ENCODE measurements at regions not wholly inside any gene's neighbourhood (a gene's known extent, or its start where the extent isn't known, plus 50 kb on each side); places are given as distances from the start of the nearest gene placed in this dataset.
"Not testable (repeated sequence)": the region's sequence is repeated elsewhere in the genome, so short reads cannot be mapped to it uniquely, and the experiment has no call there.

- DNase-seq (ENCODE audit: low spot score) = no peak
Measured at GRCh38 chr7:54390565-54390964, 151.6 kb upstream of the VSTM2A start.

- DNase-seq (ENCODE audit: low spot score) = no peak
Measured at GRCh38 chr7:54392935-54393334, 149.2 kb upstream of the VSTM2A start.

- DNase-seq (ENCODE audit: low spot score) = no peak
Measured at GRCh38 chr7:54394834-54395233, 147.3 kb upstream of the VSTM2A start.

GRCh38 chr7:54397836-54398612, 144.2 kb upstream of the VSTM2A start:
- DNase-seq (ENCODE audit: low spot score) = no peak

GRCh38 chr7:54398863-54399262, 143.3 kb upstream of the VSTM2A start:
- no peak for DNase-seq (ENCODE audit: low spot score)

- DNase-seq (ENCODE audit: low spot score) = no peak
Measured at GRCh38 chr7:54409917-54410316, 132.3 kb upstream of the VSTM2A start.

- no peak for DNase-seq (ENCODE audit: low spot score)
Measured at GRCh38 chr7:54416678-54417077, 125.5 kb upstream of the VSTM2A start.

- no peak for DNase-seq (ENCODE audit: low spot score)
Measured at GRCh38 chr7:54419209-54419608, 123.0 kb upstream of the VSTM2A start.

GRCh38 chr7:54426406-54426805, 115.8 kb upstream of the VSTM2A start:
- no peak for DNase-seq (ENCODE audit: low spot score)

GRCh38 chr7:54429111-54429510, 113.1 kb upstream of the VSTM2A start:
- DNase-seq (ENCODE audit: low spot score) = no peak

- DNase-seq (ENCODE audit: low spot score) = no peak
Measured at GRCh38 chr7:54439391-54439790, 102.8 kb upstream of the VSTM2A start.

- not testable (repeated sequence) for DNase-seq (ENCODE audit: low spot score)
Measured at GRCh38 chr7:54444046-54444686, 98.0 kb upstream of the VSTM2A start.

GRCh38 chr7:54453168-54453567, 89.0 kb upstream of the VSTM2A start:
- not testable (repeated sequence) for DNase-seq (ENCODE audit: low spot score)

GRCh38 chr7:54454700-54455099, 87.5 kb upstream of the VSTM2A start:
- DNase-seq (ENCODE audit: low spot score) = not testable (repeated sequence)

GRCh38 chr7:54465095-54465494, 77.1 kb upstream of the VSTM2A start:
- no peak for DNase-seq (ENCODE audit: low spot score)

- no peak for DNase-seq (ENCODE audit: low spot score)
Measured at GRCh38 chr7:54469740-54470139, 72.4 kb upstream of the VSTM2A start.

GRCh38 chr7:54476609-54477008, 65.6 kb upstream of the VSTM2A start:
- no peak for DNase-seq (ENCODE audit: low spot score)

GRCh38 chr7:54477083-54477482, 65.1 kb upstream of the VSTM2A start:
- no peak for DNase-seq (ENCODE audit: low spot score)

GRCh38 chr7:54483523-54483922, 58.7 kb upstream of the VSTM2A start:
- no peak for DNase-seq (ENCODE audit: low spot score)

GRCh38 chr7:54485044-54485443, 57.1 kb upstream of the VSTM2A start:
- no peak for DNase-seq (ENCODE audit: low spot score)

All from ureter (tissue), 1 donor.